ENCODE measurements at regions not wholly inside any gene's neighbourhood (a gene's known extent, or its start where the extent isn't known, plus 50 kb on each side); places are given as distances from the start of the nearest gene placed in this dataset.

- Mint-ChIP-seq H3K4me1 (no peaks in the 10 kb centered on the region), H3K27ac (no peak overlapping the region), H3K4me3 (no peak overlapping the region), H3K9me3 (peaks cover 5% of the 10 kb centered on the region), H3K36me3 (peaks cover 3% of the 10 kb centered on the region), H3K27me3 (ENCODE audit: low read depth) (no peaks in the 10 kb centered on the region)
- TF ChIP-seq CTCF (IDR thresholded peaks at IDR 0.05; ENCODE audit: unreplicated experiment): no peak
- DNase-seq (ENCODE audit: low spot score in 2 of 2, unreplicated experiment in 2 of 2): no peak
Measured at GRCh38 chr1:243996223-243996622, 54.9 kb upstream of the ZBTB18 start.

- peaks cover 5% of the 10 kb centered on the region for H3K36me3 Mint-ChIP-seq
- no peak for DNase-seq (ENCODE audit: low spot score in 2 of 2, unreplicated experiment in 2 of 2)
- no peaks in the 10 kb centered on the region for H3K4me1 Mint-ChIP-seq
- H3K9me3 Mint-ChIP-seq: peaks cover 15% of the 10 kb centered on the region
- no peaks in the 10 kb centered on the region for H3K27me3 Mint-ChIP-seq (ENCODE audit: low read depth)
- H3K4me3 Mint-ChIP-seq: no peak overlapping the region
- no peak overlapping the region for H3K27ac Mint-ChIP-seq
- TF ChIP-seq CTCF (IDR thresholded peaks at IDR 0.05; ENCODE audit: unreplicated experiment): no peak
Measured at GRCh38 chr1:243991650-243992049, 59.4 kb upstream of the ZBTB18 start.

GRCh38 chr1:243984788-243985187 lies 66.3 kb upstream of the ZBTB18 start:
- DNase-seq (ENCODE audit: low spot score in 2 of 2, unreplicated experiment in 2 of 2): no peak
- no peaks in the 10 kb centered on the region for H3K4me1 Mint-ChIP-seq
- TF ChIP-seq CTCF (IDR thresholded peaks at IDR 0.05; ENCODE audit: unreplicated experiment): no peak
- H3K4me3 Mint-ChIP-seq: no peak overlapping the region
- peaks cover 3% of the 10 kb centered on the region for H3K9me3 Mint-ChIP-seq
- H3K27ac Mint-ChIP-seq: no peak overlapping the region
- no peaks in the 10 kb centered on the region for H3K27me3 Mint-ChIP-seq (ENCODE audit: low read depth)
- H3K36me3 Mint-ChIP-seq: no peaks in the 10 kb centered on the region

- Mint-ChIP-seq H3K4me3 (no peak overlapping the region), H3K9me3 (no peaks in the 10 kb centered on the region), H3K4me1 (no peaks in the 10 kb centered on the region), H3K27ac (no peak overlapping the region), H3K36me3 (no peaks in the 10 kb centered on the region), H3K27me3 (ENCODE audit: low read depth) (no peaks in the 10 kb centered on the region)
- TF ChIP-seq CTCF (IDR thresholded peaks at IDR 0.05; ENCODE audit: unreplicated experiment): no peak
- no peak for DNase-seq (ENCODE audit: low spot score in 2 of 2, unreplicated experiment in 2 of 2)
Measured at GRCh38 chr1:243982447-243983018, 68.5 kb upstream of the ZBTB18 start.

- H3K4me1 Mint-ChIP-seq: no peaks in the 10 kb centered on the region
- DNase-seq (ENCODE audit: low spot score in 2 of 2, unreplicated experiment in 2 of 2): no peak
- no peak overlapping the region for H3K4me3 Mint-ChIP-seq
- H3K27ac Mint-ChIP-seq: no peak overlapping the region
- no peaks in the 10 kb centered on the region for H3K9me3 Mint-ChIP-seq
- no peaks in the 10 kb centered on the region for H3K27me3 Mint-ChIP-seq (ENCODE audit: low read depth)
- no peaks in the 10 kb centered on the region for H3K36me3 Mint-ChIP-seq
- TF ChIP-seq CTCF (IDR thresholded peaks at IDR 0.05; ENCODE audit: unreplicated experiment): no peak
Measured at GRCh38 chr1:243980471-243980870, 70.6 kb upstream of the ZBTB18 start.

GRCh38 chr1:243980071-243980470 lies 71.0 kb upstream of the ZBTB18 start:
- no peak for DNase-seq (ENCODE audit: low spot score in 2 of 2, unreplicated experiment in 2 of 2)
- no peaks in the 10 kb centered on the region for H3K4me1 Mint-ChIP-seq
- H3K4me3 Mint-ChIP-seq: no peak overlapping the region
- no peaks in the 10 kb centered on the region for H3K9me3 Mint-ChIP-seq
- no peaks in the 10 kb centered on the region for H3K36me3 Mint-ChIP-seq
- TF ChIP-seq CTCF (IDR thresholded peaks at IDR 0.05; ENCODE audit: unreplicated experiment): no peak
- no peaks in the 10 kb centered on the region for H3K27me3 Mint-ChIP-seq (ENCODE audit: low read depth)
- H3K27ac Mint-ChIP-seq: no peak overlapping the region
